ENCODE measurements at regions not wholly inside any gene's neighbourhood (a gene's known extent, or its start where the extent isn't known, plus 50 kb on each side); places are given as distances from the start of the nearest gene placed in this dataset.

- no peaks in the 10 kb centered on the region for H3K36me3 ChIP-seq (ENCODE audit: control insufficient read depth in 2 of 2, extremely low read depth in 1 of 2, insufficient read depth in 2 of 2, low read length in 2 of 2)
- POLR2A ChIA-PET: no interaction called here
- no peaks in the 10 kb centered on the region for H3K9me3 ChIP-seq (replicated peaks; ENCODE audit: control insufficient read depth, insufficient read depth, low read length)
- no peak overlapping the region for H3K4me3 ChIP-seq (replicated peaks in 1 of 3; ENCODE audit: insufficient read depth in 1 of 3, low read depth in 1 of 3, low read length in 3 of 3)
- H3K27ac ChIP-seq (ENCODE audit: insufficient read depth, low read depth, low read length): no peak overlapping the region
- no peaks in the 10 kb centered on the region for H4K20me1 ChIP-seq (replicated peaks; ENCODE audit: control insufficient read depth, extremely low read depth, insufficient read depth, low read length)
- DNase-seq (ENCODE audit: low read depth, low spot score) (no peak), FAIRE-seq (no peak)
- intact Hi-C loops (cut with micrococcal nuclease) (no loop called here), dilution Hi-C loops (cut with MboI; ENCODE audit: extremely low pct_ligation_motif_present, low sequenced_read_pairs) (no loop called here)
- no peaks in the 10 kb centered on the region for H3K9me1 ChIP-seq (replicated peaks; ENCODE audit: control insufficient read depth, extremely low read depth, insufficient read depth, low read length)
- no peaks in the 10 kb centered on the region for H3K79me2 ChIP-seq (ENCODE audit: control insufficient read depth, insufficient read depth, low read length)
- H3K9ac ChIP-seq (replicated peaks; ENCODE audit: extremely low read depth, insufficient read depth, low read length): no peak overlapping the region
- CTCF ChIA-PET: no interaction called here
- no TSS peak for BruUV-seq (replicated peaks)
- H3K27me3 ChIP-seq (ENCODE audit: control insufficient read depth in 2 of 2, insufficient read depth in 2 of 2, low read length in 2 of 2): no peaks in the 10 kb centered on the region
- no peak overlapping the region for H2AFZ ChIP-seq (ENCODE audit: low read depth, low read length)
- no peak for TF ChIP-seq GATA2 (IDR thresholded peaks at IDR 0.05; ENCODE audit: insufficient read depth, insufficient read length, low read depth, low read length)
- no peak for TF ChIP-seq JUN (IDR thresholded peaks at IDR 0.05; ENCODE audit: borderline replicate concordance, insufficient read depth, insufficient read length, low read depth)
- no peak for TF ChIP-seq MAX (IDR thresholded peaks at IDR 0.05; ENCODE audit: insufficient read depth, insufficient read length)
- no peak for TF ChIP-seq MYC (IDR thresholded peaks at IDR 0.05; ENCODE audit: low read depth, low read length)
- no peak for TF ChIP-seq CTCF (IDR thresholded peaks at IDR 0.05; ENCODE audit: extremely low read depth in 1 of 2, insufficient read depth in 1 of 2, low read depth in 1 of 2, low read length in 2 of 2)
- TF ChIP-seq POLR2AphosphoS5 (IDR thresholded peaks at IDR 0.05; ENCODE audit: insufficient read depth, low read depth, low read length): no peak
- H3K4me2 ChIP-seq (ENCODE audit: insufficient read depth, low read length): no peak overlapping the region
- no peaks in the 10 kb centered on the region for H3K4me1 ChIP-seq (ENCODE audit: control insufficient read depth, extremely low read depth, insufficient read depth, low read length)
Observed at GRCh38 chrX:15016051-15016450, 142.8 kb downstream of the MOSPD2 start.

GRCh38 chrX:15014281-15014680 lies 141.1 kb downstream of the MOSPD2 start:
- dilution Hi-C loops (cut with MboI; ENCODE audit: extremely low pct_ligation_motif_present, low sequenced_read_pairs): no loop called here
- FAIRE-seq: no peak

More at GRCh38 chrX:15014281-15014680, 141.1 kb downstream of the MOSPD2 start:
- Histone ChIP-seq H3K27ac (ENCODE audit: insufficient read depth, low read depth, low read length) (no peak overlapping the region), H3K9me3 (replicated peaks; ENCODE audit: control insufficient read depth, insufficient read depth, low read length) (no peaks in the 10 kb centered on the region), H3K9ac (replicated peaks; ENCODE audit: extremely low read depth, insufficient read depth, low read length) (no peak overlapping the region), H2AFZ (ENCODE audit: low read depth, low read length) (no peak overlapping the region), H3K27me3 (ENCODE audit: control insufficient read depth in 2 of 2, insufficient read depth in 2 of 2, low read length in 2 of 2) (no peaks in the 10 kb centered on the region), H3K36me3 (ENCODE audit: control insufficient read depth in 2 of 2, extremely low read depth in 1 of 2, insufficient read depth in 2 of 2, low read length in 2 of 2) (no peaks in the 10 kb centered on the region), H3K4me3 (replicated peaks in 1 of 3; ENCODE audit: insufficient read depth in 1 of 3, low read depth in 1 of 3, low read length in 3 of 3) (no peak overlapping the region), H3K9me1 (replicated peaks; ENCODE audit: control insufficient read depth, extremely low read depth, insufficient read depth, low read length) (no peaks in the 10 kb centered on the region), H3K4me1 (ENCODE audit: control insufficient read depth, extremely low read depth, insufficient read depth, low read length) (no peaks in the 10 kb centered on the region), H4K20me1 (replicated peaks; ENCODE audit: control insufficient read depth, extremely low read depth, insufficient read depth, low read length) (no peaks in the 10 kb centered on the region), H3K4me2 (ENCODE audit: insufficient read depth, low read length) (no peak overlapping the region), H3K79me2 (ENCODE audit: control insufficient read depth, insufficient read depth, low read length) (no peaks in the 10 kb centered on the region)
- no peak for DNase-seq (ENCODE audit: low read depth, low spot score)
- BruUV-seq (replicated peaks): no TSS peak
- intact Hi-C loops (cut with micrococcal nuclease): no loop called here
- ChIA-PET CTCF (no interaction called here), POLR2A (no interaction called here)
- no peak for TF ChIP-seq EZH2 (IDR thresholded peaks at IDR 0.05; ENCODE audit: borderline replicate concordance, low read depth, low read length, severe bottlenecking)
- TF ChIP-seq GATA2 (IDR thresholded peaks at IDR 0.05; ENCODE audit: insufficient read depth, insufficient read length, low read depth, low read length): no peak
- no peak for TF ChIP-seq MYC (IDR thresholded peaks at IDR 0.05; ENCODE audit: low read depth, low read length)
- TF ChIP-seq MAX (IDR thresholded peaks at IDR 0.05; ENCODE audit: insufficient read depth, insufficient read length): no peak
- no peak for TF ChIP-seq POLR2AphosphoS5 (IDR thresholded peaks at IDR 0.05; ENCODE audit: insufficient read depth, low read depth, low read length)
- TF ChIP-seq JUN (IDR thresholded peaks at IDR 0.05; ENCODE audit: borderline replicate concordance, insufficient read depth, insufficient read length, low read depth): no peak
- no peak for TF ChIP-seq FOS (IDR thresholded peaks at IDR 0.05; ENCODE audit: borderline replicate concordance, insufficient read depth, low read length)
- no peak for TF ChIP-seq CTCF (IDR thresholded peaks at IDR 0.05; ENCODE audit: extremely low read depth in 1 of 2, insufficient read depth in 1 of 2, low read depth in 1 of 2, low read length in 2 of 2)
- no peak for TF ChIP-seq POLR2A (IDR thresholded peaks at IDR 0.05; ENCODE audit: low read depth, low read length)
